Epithelial cell of esophagus (primary cell): ENCODE measurements at regions not wholly inside any gene's neighbourhood (a gene's known extent, or its start where the extent isn't known, plus 50 kb on each side); places are given as distances from the start of the nearest gene placed in this dataset.

Experiments
- DNase-seq: peaks from one replicate; pipeline ENCODE4 v3.0.0; 2010; ENCODE audit warnings: low read depth
- H3K4me3 ChIP-seq: 2 replicates; pipeline ENCODE4 v1.5.1; 2011; ENCODE audit warnings: mild to moderate bottlenecking, low read length, control low read depth
- CTCF ChIP-seq: IDR thresholded peaks from 2 replicates; pipeline ENCODE4 v1.5.1; 2011; ENCODE audit warnings: low read depth, mild to moderate bottlenecking, low read length, control low read depth, inconsistent platforms; ENCODE audit not compliant: insufficient read depth; ENCODE audit errors: missing control alignments

- no peak overlapping the region for H3K4me3 ChIP-seq
- no peak for TF ChIP-seq CTCF
- no peak for DNase-seq
These were observed 71.3 kb upstream of the CDH5 start for GRCh38 chr16:66295213-66295612.

DNA sequence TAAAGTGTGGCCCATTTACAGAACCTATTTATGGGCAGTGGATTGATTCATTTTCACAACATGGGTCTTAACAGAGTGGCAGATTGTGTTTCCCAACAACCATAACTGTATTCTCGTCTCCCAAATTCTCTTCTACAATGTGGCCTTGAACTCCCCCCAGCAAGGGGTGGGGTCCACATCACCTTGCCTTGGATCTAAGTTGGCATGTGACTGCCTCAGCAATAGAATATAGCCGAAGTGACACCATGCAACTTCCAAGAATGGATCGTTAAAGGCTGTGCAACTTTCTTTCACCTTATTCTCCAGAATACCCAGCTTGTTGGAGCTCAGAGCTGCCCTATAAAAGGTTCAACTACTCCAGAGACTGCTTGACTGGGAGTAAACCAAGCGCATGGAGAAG lies 72.0 kb upstream of the CDH5 start:
- DNase-seq: no peak
- H3K4me3 ChIP-seq: no peak overlapping the region
- no peak for TF ChIP-seq CTCF

- no peak for DNase-seq
- no peak overlapping the region for H3K4me3 ChIP-seq
- TF ChIP-seq CTCF: no peak
These were observed 72.6 kb upstream of the CDH5 start for GRCh38 chr16:66293932-66294331.

DNA sequence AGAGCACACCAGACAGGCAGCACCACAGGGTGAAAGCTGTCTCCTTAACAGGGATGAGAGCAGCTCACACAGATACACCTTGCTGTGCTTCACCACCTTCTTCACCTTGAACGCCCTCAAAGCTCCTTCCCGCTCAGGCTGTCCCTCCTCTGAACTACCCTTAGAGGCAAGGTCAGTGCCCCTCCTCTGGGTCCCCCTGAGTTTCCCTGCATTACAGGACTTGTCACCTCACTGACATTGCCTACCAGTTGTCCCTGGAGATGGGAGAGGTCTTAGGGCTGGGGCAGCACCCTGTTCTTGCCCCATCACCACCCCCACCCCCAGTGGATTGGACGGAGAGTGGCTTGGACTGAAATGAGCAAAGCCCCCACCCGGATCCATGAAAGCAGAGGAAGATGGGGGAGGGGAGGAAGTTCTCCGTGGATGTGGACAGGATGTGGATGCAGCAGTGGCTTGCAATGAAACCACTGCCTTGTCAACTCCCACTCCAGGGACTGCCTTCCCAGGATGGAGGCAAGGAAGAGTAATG lies 73.2 kb upstream of the CDH5 start:
- H3K4me3 ChIP-seq: no peak overlapping the region
- no peak for TF ChIP-seq CTCF
- no peak for DNase-seq

GRCh38 chr16:66292241-66292935 lies 74.1 kb upstream of the CDH5 start:
- TF ChIP-seq CTCF: no peak
- no peak overlapping the region for H3K4me3 ChIP-seq
- DNase-seq: no peak

GRCh38 chr16:66291833-66292232 lies 74.7 kb upstream of the CDH5 start:
- H3K4me3 ChIP-seq: no peak overlapping the region
- no peak for TF ChIP-seq CTCF
- peak; percentile 61 for DNase-seq

DNA sequence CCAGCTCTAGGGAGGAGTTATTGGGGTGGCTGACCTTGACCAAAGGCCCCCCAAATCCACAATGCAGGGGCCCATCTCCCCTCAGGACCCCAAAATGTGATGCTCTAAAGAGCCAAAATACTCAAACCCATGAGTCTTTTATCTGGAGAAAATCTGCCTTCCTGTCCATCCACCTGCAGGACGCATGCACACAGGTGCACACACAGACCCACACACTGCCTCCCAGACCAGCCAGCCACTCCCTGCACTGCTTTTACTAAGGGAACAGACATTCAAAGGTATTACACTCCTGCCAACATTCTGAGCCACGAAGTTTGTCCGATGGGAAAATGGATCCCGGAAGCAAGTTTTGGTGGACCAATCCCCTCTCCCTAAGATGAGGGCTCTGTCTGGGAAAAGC lies 76.1 kb upstream of the CDH5 start:
- TF ChIP-seq CTCF: no peak
- H3K4me3 ChIP-seq: no peak overlapping the region
- DNase-seq: no peak
